HG02973 (cell line): ENCODE measurements at regions not wholly inside any gene's neighbourhood (a gene's known extent, or its start where the extent isn't known, plus 50 kb on each side); places are given as distances from the start of the nearest gene placed in this dataset.
A peak's percentile ranks its signal among the peaks of the same experiment; 100 is the strongest.
"Not testable (repeated sequence)": the region's sequence is repeated elsewhere in the genome, so short reads cannot be mapped to it uniquely, and the experiment has no call there.

Experiments used
- ATAC-seq: cut with Tn5 transposase; IDR thresholded peaks from one replicate; pipeline ENCODE4 v1.9.1; 2021; ENCODE audit warnings: moderate library complexity; ENCODE audit not compliant: unreplicated experiment

- ATAC-seq = no peak
Measured at GRCh38 chr10:120188950-120189349, 268.1 kb upstream of the PLPP4 start.

- ATAC-seq = no peak
Measured at GRCh38 chr10:120195984-120196712, 260.9 kb upstream of the PLPP4 start.

- ATAC-seq = no peak
Measured at GRCh38 chr10:120204877-120205276, 252.2 kb upstream of the PLPP4 start.

- no peak for ATAC-seq
Measured at GRCh38 chr10:120205368-120206018, 251.5 kb upstream of the PLPP4 start.

GRCh38 chr10:120208488-120208887, 248.5 kb upstream of the PLPP4 start:
- no peak for ATAC-seq

- ATAC-seq = no peak
Measured at GRCh38 chr10:120209124-120209762, 247.8 kb upstream of the PLPP4 start.

- ATAC-seq = no peak
Measured at GRCh38 chr10:120212275-120212674, 244.8 kb upstream of the PLPP4 start.

- not testable (repeated sequence) for ATAC-seq
Measured at GRCh38 chr10:120213283-120213682, 243.7 kb upstream of the PLPP4 start.

- ATAC-seq = no peak
Measured at GRCh38 chr10:120217736-120218135, 239.3 kb upstream of the PLPP4 start.

GRCh38 chr10:120221873-120222485, 235.0 kb upstream of the PLPP4 start:
- no peak for ATAC-seq

GRCh38 chr10:120229641-120230040, 227.4 kb upstream of the PLPP4 start:
- no peak for ATAC-seq

GRCh38 chr10:120239695-120240094, 217.3 kb upstream of the PLPP4 start:
- ATAC-seq = not testable (repeated sequence)

GRCh38 chr10:120251821-120252442, 205.1 kb upstream of the PLPP4 start:
- ATAC-seq = no peak

GRCh38 chr10:120253131-120253530, 203.9 kb upstream of the PLPP4 start:
- no peak for ATAC-seq

GRCh38 chr10:120260456-120260855, 196.6 kb upstream of the PLPP4 start:
- ATAC-seq = no peak

- peak; percentile 97 for ATAC-seq
Measured at GRCh38 chr10:120262857-120263547, 194.0 kb upstream of the PLPP4 start.

GRCh38 chr10:120266022-120266421, 191.0 kb upstream of the PLPP4 start:
- ATAC-seq = no peak

GRCh38 chr10:120270906-120271305, 186.1 kb upstream of the PLPP4 start:
- ATAC-seq = no peak

- no peak for ATAC-seq
Measured at GRCh38 chr10:120271696-120272095, 185.3 kb upstream of the PLPP4 start.

- no peak for ATAC-seq
Measured at GRCh38 chr10:120272350-120272749, 184.7 kb upstream of the PLPP4 start.

- no peak for ATAC-seq
Measured at GRCh38 chr10:120278069-120278468, 179.0 kb upstream of the PLPP4 start.
